ENCODE measurements at regions not wholly inside any gene's neighbourhood (a gene's known extent, or its start where the extent isn't known, plus 50 kb on each side); places are given as distances from the start of the nearest gene placed in this dataset.

- DNase-seq (ENCODE audit: low spot score) = no peak
These were observed 193.7 kb upstream of the KHDRBS2 start for GRCh38 chr6:62479697-62480220.

- DNase-seq (ENCODE audit: low spot score) = no peak
These were observed 188.8 kb upstream of the KHDRBS2 start for GRCh38 chr6:62474793-62475192.

GRCh38 chr6:62466607-62467006 is 180.6 kb upstream of the KHDRBS2 start:
- DNase-seq (ENCODE audit: low spot score) = no peak

GRCh38 chr6:62465206-62465605 is 179.2 kb upstream of the KHDRBS2 start:
- DNase-seq (ENCODE audit: low spot score) = no peak

- no peak for DNase-seq (ENCODE audit: low spot score)
These were observed 166.6 kb upstream of the KHDRBS2 start for GRCh38 chr6:62452586-62452985.

GRCh38 chr6:62446647-62447316 is 160.8 kb upstream of the KHDRBS2 start:
- no peak for DNase-seq (ENCODE audit: low spot score)

- DNase-seq (ENCODE audit: low spot score) = no peak
These were observed 159.5 kb upstream of the KHDRBS2 start for GRCh38 chr6:62445521-62445920.

GRCh38 chr6:62441182-62441581 is 155.2 kb upstream of the KHDRBS2 start:
- no peak for DNase-seq (ENCODE audit: low spot score)

- DNase-seq (ENCODE audit: low spot score) = no peak
These were observed 143.8 kb upstream of the KHDRBS2 start for GRCh38 chr6:62429781-62430180.

- DNase-seq (ENCODE audit: low spot score) = no peak
These were observed 114.7 kb upstream of the KHDRBS2 start for GRCh38 chr6:62400521-62401259.

- no peak for DNase-seq (ENCODE audit: low spot score)
These were observed 107.6 kb upstream of the KHDRBS2 start for GRCh38 chr6:62393608-62394007.

- DNase-seq (ENCODE audit: low spot score) = no peak
These were observed 106.3 kb upstream of the KHDRBS2 start for GRCh38 chr6:62392291-62392690.

- DNase-seq (ENCODE audit: low spot score) = no peak
These were observed 105.3 kb upstream of the KHDRBS2 start for GRCh38 chr6:62391358-62391757.

GRCh38 chr6:62390401-62390800 is 104.4 kb upstream of the KHDRBS2 start:
- DNase-seq (ENCODE audit: low spot score) = no peak

- no peak for DNase-seq (ENCODE audit: low spot score)
These were observed 85.6 kb upstream of the KHDRBS2 start for GRCh38 chr6:62371453-62372210.

- DNase-seq (ENCODE audit: low spot score) = no peak
These were observed 81.6 kb upstream of the KHDRBS2 start for GRCh38 chr6:62367601-62368000.

GRCh38 chr6:62362097-62362496 is 76.1 kb upstream of the KHDRBS2 start:
- no peak for DNase-seq (ENCODE audit: low spot score)

GRCh38 chr6:62357835-62358234 is 71.8 kb upstream of the KHDRBS2 start:
- DNase-seq (ENCODE audit: low spot score) = no peak

GRCh38 chr6:62354261-62354660 is 68.2 kb upstream of the KHDRBS2 start:
- DNase-seq (ENCODE audit: low spot score) = no peak

- no peak for DNase-seq (ENCODE audit: low spot score)
These were observed 60.1 kb upstream of the KHDRBS2 start for GRCh38 chr6:62345962-62346689.

- DNase-seq (ENCODE audit: low spot score) = no peak
These were observed 59.4 kb upstream of the KHDRBS2 start for GRCh38 chr6:62345446-62345845.

GRCh38 chr6:62344850-62345249 is 58.8 kb upstream of the KHDRBS2 start:
- no peak for DNase-seq (ENCODE audit: low spot score)
